ENCODE measurements at regions not wholly inside any gene's neighbourhood (a gene's known extent, or its start where the extent isn't known, plus 50 kb on each side); places are given as distances from the start of the nearest gene placed in this dataset.

DNA sequence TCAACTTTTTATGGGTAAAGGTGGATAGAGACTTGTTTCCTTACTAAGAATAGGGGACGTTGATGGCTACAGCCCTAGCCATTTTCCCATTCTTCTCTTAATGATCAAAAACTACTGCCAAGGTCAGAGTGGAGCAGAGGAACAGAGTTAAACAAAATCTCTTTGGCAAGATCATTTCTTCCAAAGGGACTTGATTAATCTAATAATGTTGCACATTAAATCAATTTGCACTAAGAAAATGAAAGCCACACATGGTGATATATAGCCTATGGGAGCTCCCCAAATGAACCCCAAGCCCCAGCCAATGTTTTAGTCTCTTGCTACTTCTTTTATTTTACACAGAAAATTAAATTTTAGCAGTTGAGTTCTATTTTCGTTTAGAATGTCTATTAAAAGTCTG, 954.5 kb upstream of the SOX9 start:
- no peaks in the 10 kb centered on the region for H3K27me3 Mint-ChIP-seq

DNA sequence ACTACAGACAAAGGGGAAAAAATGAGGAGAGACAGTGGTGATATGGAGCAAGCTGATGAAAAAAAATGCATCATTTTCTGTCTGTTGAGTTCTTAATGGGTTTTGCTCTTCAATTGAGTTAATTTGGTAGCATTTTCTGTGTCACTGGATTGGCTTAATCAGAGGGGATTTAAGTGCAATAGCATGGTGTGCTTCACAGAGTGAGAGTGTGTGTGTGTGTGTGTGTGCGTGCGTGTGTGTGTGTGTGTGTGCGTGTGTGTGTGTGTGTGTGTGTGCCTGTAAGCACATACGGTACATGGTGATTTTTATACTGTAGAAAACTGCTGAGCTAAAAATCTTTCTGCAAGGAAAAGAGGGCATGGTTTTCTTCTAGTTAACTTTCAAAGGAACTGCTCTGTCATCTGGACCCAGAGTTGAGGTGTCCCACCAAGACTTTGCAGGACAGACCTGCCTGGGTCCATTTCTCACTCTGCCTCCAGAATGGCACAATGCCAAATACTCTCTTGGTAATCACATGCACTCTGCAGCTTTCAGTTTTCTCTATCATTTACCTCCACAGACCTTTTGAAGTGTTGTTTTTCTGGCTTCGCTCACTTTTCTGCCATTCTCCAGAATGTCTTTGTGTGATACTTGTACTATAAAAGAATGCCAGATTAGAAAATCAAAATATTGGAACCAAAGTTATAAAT, 952.6 kb upstream of the SOX9 start:
- Histone ChIP-seq H3K9ac (ENCODE audit: low read length) (no peak overlapping the region), H2AFZ (ENCODE audit: insufficient read depth, low read depth, low read length, poor library complexity, severe bottlenecking) (no peak overlapping the region), H4K20me1 (ENCODE audit: control insufficient read depth, insufficient read depth, low read length, poor library complexity, severe bottlenecking) (no peaks in the 10 kb centered on the region), H3K4me3 (ENCODE audit: control extremely low read depth in 1 of 5, extremely low read depth in 1 of 5, insufficient read depth in 1 of 5, low read depth in 2 of 5, low read length in 4 of 5) (no peak overlapping the region), H3K36me3 (replicated peaks in 1 of 2; ENCODE audit: control extremely low read depth in 1 of 2, control insufficient read depth in 1 of 2, extremely low read depth in 1 of 2, insufficient read depth in 2 of 2, low read length in 1 of 2) (no peaks in the 10 kb centered on the region), H3K79me2 (ENCODE audit: control insufficient read depth, insufficient read depth, low read length) (no peaks in the 10 kb centered on the region), H3K4me2 (replicated peaks; ENCODE audit: low read depth, low read length, poor library complexity, severe bottlenecking) (no peak overlapping the region), H3K27me3 (replicated peaks in 1 of 4; ENCODE audit: control extremely low read depth in 1 of 4, control insufficient read depth in 3 of 4, insufficient read depth in 4 of 4, low read length in 3 of 4) (no peaks in the 10 kb centered on the region), H3K4me1 (ENCODE audit: control insufficient read depth in 2 of 2, insufficient read depth in 2 of 2, low read length in 2 of 2) (no peaks in the 10 kb centered on the region), H3K9me3 (ENCODE audit: control extremely low read depth in 1 of 3, control insufficient read depth in 2 of 3, insufficient read depth in 1 of 3, low read length in 2 of 3) (peaks cover 0 to 2% (median 0%) of the 10 kb centered on the region in 3 donors), H3K27ac (ENCODE audit: low read length in 2 of 2) (no peak overlapping the region)
- Mint-ChIP-seq H3K27ac (no peak overlapping the region), H3K27me3 (no peaks in the 10 kb centered on the region), H3K4me3 (no peak overlapping the region), H3K4me1 (no peaks in the 10 kb centered on the region), H3K9me3 (ENCODE audit: insufficient read depth) (peaks cover 2% of the 10 kb centered on the region)
- TF ChIP-seq EZH2 (IDR thresholded peaks at IDR 0.05; ENCODE audit: borderline replicate concordance, insufficient read depth, low read depth, low read length, poor library complexity, severe bottlenecking), result no peak
- TF ChIP-seq, protein P1, sequence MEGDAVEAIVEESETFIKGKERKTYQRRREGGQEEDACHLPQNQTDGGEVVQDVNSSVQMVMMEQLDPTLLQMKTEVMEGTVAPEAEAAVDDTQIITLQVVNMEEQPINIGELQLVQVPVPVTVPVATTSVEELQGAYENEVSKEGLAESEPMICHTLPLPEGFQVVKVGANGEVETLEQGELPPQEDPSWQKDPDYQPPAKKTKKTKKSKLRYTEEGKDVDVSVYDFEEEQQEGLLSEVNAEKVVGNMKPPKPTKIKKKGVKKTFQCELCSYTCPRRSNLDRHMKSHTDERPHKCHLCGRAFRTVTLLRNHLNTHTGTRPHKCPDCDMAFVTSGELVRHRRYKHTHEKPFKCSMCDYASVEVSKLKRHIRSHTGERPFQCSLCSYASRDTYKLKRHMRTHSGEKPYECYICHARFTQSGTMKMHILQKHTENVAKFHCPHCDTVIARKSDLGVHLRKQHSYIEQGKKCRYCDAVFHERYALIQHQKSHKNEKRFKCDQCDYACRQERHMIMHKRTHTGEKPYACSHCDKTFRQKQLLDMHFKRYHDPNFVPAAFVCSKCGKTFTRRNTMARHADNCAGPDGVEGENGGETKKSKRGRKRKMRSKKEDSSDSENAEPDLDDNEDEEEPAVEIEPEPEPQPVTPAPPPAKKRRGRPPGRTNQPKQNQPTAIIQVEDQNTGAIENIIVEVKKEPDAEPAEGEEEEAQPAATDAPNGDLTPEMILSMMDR (IDR thresholded peaks at IDR 0.05), result no peak
- CTCF ChIA-PET, result no interaction called here
- POLR2A ChIA-PET, result no interaction called here
- whole genome bisulfite sequencing (ENCODE audit: insufficient coverage), result 60% methylated on average over 2 of the region's 5 CpGs
- intact Hi-C loops (cut with micrococcal nuclease), result no loop called here
- ATAC-seq (ENCODE audit: low read depth), result no peak
- DNase-seq, result no peak

More for the DNA sequence above, 954.5 kb upstream of the SOX9 start:
- no peak overlapping the region for H3K27ac ChIP-seq (ENCODE audit: low read length in 2 of 2)
- H3K9ac ChIP-seq (ENCODE audit: low read length), result no peak overlapping the region
- ChIA-PET CTCF (no interaction called here), POLR2A (no interaction called here)
- H3K27me3 ChIP-seq (replicated peaks in 1 of 4; ENCODE audit: control extremely low read depth in 1 of 4, control insufficient read depth in 3 of 4, insufficient read depth in 4 of 4, low read length in 3 of 4), result no peaks in the 10 kb centered on the region
- H4K20me1 ChIP-seq (ENCODE audit: control insufficient read depth, insufficient read depth, low read length, poor library complexity, severe bottlenecking), result no peaks in the 10 kb centered on the region
- TF ChIP-seq, protein P1 (IDR thresholded peaks at IDR 0.05), result no peak
- no peak for TF ChIP-seq EZH2 (IDR thresholded peaks at IDR 0.05; ENCODE audit: borderline replicate concordance, insufficient read depth, low read depth, low read length, poor library complexity, severe bottlenecking)
- intact Hi-C loops (cut with micrococcal nuclease), result no loop called here
- no peak for DNase-seq
- no peak overlapping the region for H3K4me3 ChIP-seq (ENCODE audit: control extremely low read depth in 1 of 5, extremely low read depth in 1 of 5, insufficient read depth in 1 of 5, low read depth in 2 of 5, low read length in 4 of 5)
- no peaks in the 10 kb centered on the region for H3K9me3 Mint-ChIP-seq (ENCODE audit: insufficient read depth)
- WGBS (ENCODE audit: insufficient coverage), result no CpG with 5 or more reads among the region's 2 CpGs
- no peak overlapping the region for H3K27ac Mint-ChIP-seq
- H3K4me1 Mint-ChIP-seq, result no peaks in the 10 kb centered on the region
- H3K4me2 ChIP-seq (replicated peaks; ENCODE audit: low read depth, low read length, poor library complexity, severe bottlenecking), result no peak overlapping the region
- peaks cover 0 to 2% (median 0%) of the 10 kb centered on the region in 3 donors for H3K9me3 ChIP-seq (ENCODE audit: control extremely low read depth in 1 of 3, control insufficient read depth in 2 of 3, insufficient read depth in 1 of 3, low read length in 2 of 3)
- H3K4me3 Mint-ChIP-seq, result no peak overlapping the region
- H3K4me1 ChIP-seq (ENCODE audit: control insufficient read depth in 2 of 2, insufficient read depth in 2 of 2, low read length in 2 of 2), result no peaks in the 10 kb centered on the region
- no peaks in the 10 kb centered on the region for H3K79me2 ChIP-seq (ENCODE audit: control insufficient read depth, insufficient read depth, low read length)
- no peaks in the 10 kb centered on the region for H3K36me3 ChIP-seq (replicated peaks in 1 of 2; ENCODE audit: control extremely low read depth in 1 of 2, control insufficient read depth in 1 of 2, extremely low read depth in 1 of 2, insufficient read depth in 2 of 2, low read length in 1 of 2)
- no peak for ATAC-seq (ENCODE audit: low read depth)
- H2AFZ ChIP-seq (ENCODE audit: insufficient read depth, low read depth, low read length, poor library complexity, severe bottlenecking), result no peak overlapping the region

Data from B cell (primary cell).